GM18498 (cell line): ENCODE measurements at regions not wholly inside any gene's neighbourhood (a gene's known extent, or its start where the extent isn't known, plus 50 kb on each side); places are given as distances from the start of the nearest gene placed in this dataset.
"Not testable (repeated sequence)": the region's sequence is repeated elsewhere in the genome, so short reads cannot be mapped to it uniquely, and the experiment has no call there.

Experiments
- ATAC-seq: cut with Tn5 transposase; IDR thresholded peaks from one replicate; pipeline ENCODE4 v1.9.1; 2021; ENCODE audit warnings: mild to moderate bottlenecking, moderate library complexity; ENCODE audit not compliant: unreplicated experiment

DNA sequence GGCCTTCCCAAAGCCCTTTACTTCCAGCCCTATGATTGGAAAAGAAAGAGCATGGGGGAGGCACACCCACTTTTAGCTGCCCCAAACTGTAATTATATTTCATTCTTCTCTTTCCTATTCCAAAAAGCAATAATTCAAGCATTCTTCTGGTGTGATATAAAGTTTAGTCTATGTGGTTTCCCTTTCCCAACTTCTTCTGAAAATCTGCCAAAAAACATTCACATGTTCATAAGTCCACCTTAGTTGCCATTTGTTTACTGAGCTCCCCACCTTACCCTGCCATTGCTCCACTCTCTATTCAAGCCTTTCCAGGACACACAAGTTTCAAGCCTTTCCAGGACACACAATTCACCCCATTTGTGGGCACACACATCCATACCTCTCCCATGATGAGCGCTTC is 111.6 kb upstream of the BMAL1 start:
- ATAC-seq, result no peak

DNA sequence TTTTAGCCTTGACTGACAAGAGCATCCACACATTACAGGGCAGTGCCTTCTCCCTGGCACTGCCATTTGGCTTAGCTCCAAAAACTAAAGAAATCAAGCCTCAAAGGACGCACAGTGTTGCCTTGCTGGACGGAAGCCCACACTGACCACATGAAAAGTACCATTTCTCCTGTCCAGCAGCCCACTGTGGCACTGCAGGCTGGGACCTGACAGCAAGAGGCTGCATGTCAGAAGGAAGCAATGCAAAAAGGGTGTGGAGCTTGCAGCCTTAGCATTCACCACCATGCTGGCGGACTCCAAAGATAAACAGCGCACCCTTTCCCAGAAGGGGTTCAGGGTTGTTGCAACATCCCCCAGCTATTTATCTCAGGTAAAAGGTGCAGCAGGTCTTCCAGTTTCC is 109.3 kb upstream of the BMAL1 start:
- no peak for ATAC-seq

DNA sequence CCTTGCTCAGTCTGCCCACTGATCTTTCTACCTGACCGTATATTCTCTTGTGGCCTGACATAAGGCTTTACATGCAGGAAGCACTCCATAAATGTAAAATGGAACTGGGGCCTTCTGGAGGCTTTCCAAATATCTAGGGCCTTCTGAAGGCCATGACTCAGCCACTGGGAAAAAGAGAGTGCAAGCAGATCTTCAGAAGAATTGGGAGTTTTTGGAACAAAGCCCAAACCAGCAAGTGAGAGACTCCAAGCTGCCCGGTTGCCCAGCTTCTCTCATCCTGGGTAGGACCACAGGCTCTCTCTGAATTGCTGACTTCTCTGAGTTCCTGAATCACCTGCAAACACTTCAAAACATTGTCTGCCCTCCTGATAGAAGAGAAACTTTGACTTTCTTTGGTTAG is 107.9 kb upstream of the BMAL1 start:
- no peak for ATAC-seq

DNA sequence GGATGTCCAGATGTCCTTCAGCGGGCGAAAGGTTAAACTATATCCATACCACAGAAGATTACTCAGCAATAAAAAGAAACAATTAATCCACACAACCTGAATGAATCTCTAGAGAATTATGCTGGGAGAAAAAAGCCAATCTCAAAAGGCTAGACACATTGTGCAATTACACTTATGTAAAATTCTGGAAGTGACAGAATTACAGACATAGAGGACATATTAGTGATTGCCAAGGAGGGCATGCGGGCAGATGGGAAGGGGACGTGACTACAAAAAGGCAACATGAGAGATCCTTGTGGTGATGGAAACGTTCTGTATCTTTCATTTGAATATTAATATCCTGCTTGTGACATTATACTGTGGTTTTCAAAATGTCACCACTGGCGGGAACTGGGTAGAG is 103.5 kb upstream of the BMAL1 start:
- no peak for ATAC-seq

DNA sequence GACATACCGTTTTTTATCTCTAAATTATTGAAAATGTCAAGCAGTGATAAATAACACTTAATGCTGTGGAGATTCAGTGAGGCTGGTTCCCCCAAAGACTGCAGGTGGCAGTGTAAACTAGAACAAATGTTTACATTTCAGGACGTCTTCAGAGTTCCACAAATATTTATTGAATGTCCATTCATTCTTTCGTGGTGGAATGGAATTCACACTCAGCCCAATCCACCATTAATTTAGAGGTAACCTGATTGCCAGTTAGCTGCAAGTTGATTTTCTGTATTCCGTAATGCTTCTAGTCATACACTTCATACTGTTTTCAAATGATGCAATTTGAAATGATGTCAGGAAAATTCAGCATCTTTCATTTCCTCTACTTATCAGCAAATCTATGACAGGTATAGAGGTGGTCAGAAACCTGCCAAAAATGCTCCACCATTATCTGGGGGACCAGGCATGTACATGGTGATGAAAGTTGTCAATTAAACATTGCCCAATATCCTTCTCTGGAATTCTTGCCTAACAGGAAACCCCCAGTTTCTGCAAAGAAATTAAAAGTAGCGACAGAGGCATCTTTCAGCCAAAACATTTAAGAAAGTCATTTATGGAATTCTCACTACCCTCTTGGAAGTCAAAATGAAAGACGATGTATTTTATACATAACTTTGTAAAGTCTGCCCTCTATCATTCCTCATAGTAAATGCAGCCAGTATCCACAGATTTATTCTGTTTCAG is 94.3 kb upstream of the BMAL1 start:
- no peak for ATAC-seq

DNA sequence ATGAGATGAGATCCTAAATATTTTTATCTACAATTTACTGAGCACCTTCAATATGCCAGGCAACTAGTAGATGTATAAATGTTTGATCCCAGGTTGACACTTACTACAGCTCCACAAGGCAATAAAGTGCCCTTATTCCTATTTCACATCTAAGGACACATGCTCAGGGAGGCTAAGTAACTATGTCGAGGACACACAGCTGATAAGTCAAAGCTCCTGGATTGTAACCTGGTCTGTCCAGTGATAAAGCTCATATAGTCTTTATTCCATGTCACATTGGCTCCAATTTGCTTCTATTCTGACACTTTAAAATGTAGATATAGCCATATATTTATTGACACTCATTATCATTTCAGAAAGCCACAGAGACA is 93.8 kb upstream of the BMAL1 start:
- no peak for ATAC-seq

DNA sequence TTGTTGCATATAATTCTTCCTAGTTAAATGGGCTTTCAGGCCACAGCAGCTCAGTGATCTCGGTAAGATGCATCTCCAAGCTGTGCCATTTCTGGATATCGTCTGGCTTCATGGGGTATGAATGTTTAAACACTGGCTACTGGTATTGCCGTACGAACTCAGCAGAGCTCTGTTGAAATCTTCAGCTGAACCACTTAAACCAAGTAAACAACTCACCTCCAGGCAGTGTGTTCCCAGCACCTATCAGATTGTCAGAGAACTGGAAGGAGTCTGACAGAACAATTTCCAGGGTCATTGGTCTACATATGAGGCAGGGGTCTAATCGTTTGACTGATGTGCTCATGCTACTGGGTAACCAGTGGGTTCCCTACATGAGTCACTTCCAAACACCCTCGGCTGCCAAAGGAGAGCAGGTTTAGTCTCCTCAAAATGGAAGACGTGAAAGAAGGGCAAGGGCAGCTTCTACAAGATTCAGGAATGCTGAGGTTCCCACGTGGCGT is 93.2 kb upstream of the BMAL1 start:
- no peak for ATAC-seq

DNA sequence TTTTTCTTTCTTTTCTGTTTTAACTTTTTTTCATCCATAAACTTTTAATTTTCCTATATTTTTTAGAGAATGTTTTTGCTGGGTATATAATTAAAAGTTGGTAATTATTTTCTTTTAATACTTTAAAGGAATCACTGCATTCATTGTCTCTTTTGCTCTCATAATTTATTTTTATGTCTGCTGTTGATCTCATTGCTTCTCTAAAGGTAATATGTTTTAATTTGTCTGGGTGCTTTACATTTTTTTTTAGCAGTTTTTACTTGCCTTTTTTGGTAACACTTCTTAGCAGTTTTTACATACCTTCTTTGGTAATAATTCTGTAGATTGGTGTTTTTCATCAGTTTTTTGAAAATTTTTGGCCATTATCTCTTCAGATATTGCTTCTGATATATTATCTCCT is 89.4 kb upstream of the BMAL1 start:
- no peak for ATAC-seq

DNA sequence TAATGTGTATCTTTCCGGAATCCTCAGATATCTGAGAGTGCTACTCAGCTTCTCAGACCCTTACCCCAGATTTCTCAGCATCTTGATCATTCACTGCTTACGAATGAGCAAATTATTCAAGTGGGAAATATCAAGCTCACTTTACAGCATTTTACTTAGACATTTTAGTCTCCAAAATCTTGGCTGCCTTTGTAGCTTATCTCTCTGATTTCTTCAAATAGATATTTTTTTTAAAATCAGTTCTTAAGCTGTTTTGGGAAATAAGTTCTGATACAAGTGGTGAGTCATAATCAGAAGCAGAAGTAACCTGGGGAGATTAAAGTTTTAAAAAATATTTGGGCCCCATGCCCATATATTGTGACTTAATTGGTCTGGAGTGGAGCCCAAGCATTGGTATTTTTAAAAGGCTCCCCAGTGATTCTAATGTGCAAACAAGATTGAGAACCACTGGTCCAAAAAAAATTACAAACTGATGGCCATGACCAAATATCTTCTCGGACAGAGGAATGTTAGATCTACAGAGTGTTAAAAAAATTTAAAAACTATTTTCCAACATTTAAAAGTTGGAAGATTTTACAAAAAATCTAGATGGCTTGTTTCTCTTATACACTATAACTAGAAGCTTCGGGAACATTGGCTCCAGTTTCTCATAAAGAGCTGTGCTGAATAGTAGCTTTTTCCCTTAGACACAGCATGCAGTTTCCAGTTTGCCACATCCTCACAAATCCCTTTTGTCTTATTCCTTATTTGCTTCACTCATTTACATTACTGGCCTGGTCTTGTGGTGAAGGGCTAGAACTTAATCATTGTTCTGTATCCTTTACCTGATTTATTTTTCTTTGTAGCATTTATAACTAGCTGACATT is 87.8 kb upstream of the BMAL1 start:
- no peak for ATAC-seq

DNA sequence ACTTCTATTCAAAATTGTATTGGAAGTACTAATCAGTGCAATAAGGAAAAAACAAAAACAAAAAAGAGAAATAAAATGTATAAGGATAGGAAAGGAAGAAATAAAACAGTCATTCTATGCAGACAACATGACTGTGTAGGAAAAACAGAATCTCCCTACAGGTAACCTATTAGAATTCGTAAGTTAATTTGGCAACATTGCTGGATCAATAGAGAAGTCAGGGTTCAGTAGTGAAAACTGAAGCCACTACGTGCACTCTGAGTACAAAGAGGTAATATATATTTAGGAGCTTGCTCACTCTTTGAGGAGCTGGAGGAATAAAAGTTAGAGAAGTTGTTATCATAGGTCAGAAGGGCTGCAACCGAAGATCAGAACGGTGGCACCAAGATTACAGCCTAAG is 84.0 kb upstream of the BMAL1 start:
- ATAC-seq, result no peak

DNA sequence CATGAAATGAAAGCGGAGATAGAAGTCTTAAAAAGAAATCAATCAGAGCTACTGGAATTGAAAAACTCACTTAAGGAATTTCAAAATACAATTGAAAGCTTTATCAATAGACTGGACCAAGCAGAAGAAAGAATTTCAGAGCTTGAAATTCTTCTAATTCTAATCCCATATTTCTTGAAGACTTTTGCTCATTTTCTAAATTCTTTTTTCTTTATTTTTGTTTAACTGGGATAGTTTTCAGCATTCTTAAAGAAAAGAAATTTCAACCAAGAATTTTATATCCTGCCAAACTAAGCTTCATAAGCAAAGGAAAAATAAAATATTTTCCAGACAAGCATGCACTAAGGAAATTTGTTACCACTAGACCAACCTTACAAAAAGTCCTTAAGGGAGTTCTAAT is 80.2 kb upstream of the BMAL1 start:
- ATAC-seq, result not testable (repeated sequence)

DNA sequence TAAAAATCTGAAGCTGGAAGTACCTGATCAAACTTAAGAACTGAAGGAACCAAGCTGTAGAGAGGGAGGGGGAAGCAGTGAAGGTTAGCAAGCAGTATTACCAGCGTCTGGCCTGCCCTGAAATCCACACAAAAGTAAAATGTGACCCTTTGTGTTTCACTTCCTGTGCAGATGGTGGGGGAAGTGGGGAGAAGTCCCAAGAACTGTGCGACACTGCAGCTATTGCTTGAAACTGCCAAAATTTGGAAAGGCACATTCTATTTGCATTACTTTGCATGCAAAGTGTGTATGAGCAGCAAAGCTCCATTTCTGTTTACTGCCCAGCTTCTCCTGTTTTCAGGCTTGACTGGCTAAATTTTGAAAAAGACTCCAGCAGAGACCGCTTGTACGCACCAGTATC is 72.1 kb upstream of the BMAL1 start:
- ATAC-seq, result peak; percentile 68

DNA sequence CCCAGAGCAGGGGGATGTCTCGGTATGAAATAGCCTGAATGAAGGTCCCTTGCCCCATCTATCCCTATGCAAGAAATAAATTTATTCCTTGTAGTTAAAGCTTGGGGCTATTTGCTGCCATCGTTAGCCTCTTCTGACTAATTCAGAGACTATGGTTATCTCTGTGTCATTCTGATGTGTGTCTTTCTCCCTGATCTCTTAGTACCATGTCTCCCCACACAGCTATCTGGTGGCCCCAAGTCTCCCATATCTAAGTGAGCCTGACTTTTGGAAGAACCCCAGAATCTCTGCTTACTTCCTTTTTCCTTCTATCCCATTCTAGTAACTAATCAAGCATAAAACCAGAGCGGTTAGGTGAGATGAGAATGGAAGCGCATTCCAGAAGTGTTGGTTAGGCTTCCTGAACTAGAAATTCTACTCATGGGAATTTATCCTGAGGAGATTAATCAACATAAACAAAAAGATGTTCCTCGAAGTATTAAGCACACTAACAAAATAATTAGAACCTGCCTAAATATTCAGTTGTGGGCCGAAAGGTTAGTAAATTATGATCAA is 71.4 kb upstream of the BMAL1 start:
- ATAC-seq, result no peak

DNA sequence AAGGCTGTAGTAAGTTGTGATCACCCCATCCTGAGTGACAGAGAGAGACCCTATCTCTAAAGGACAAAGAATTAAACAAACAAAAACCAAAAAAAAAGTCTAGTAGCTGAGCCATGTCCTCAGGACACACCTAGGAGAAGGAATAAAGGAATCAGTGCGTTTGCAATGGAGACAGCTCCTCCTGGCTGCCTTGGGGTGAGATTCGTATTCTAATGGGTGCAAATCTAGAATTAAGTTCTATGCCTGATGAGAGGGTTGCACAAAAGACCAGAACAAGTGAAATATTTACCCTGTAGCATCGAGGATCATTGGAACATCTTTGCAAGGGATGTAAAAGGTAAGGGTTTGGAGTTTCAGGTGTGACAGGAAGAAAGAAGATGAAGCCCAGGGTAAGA is 70.3 kb upstream of the BMAL1 start:
- no peak for ATAC-seq

DNA sequence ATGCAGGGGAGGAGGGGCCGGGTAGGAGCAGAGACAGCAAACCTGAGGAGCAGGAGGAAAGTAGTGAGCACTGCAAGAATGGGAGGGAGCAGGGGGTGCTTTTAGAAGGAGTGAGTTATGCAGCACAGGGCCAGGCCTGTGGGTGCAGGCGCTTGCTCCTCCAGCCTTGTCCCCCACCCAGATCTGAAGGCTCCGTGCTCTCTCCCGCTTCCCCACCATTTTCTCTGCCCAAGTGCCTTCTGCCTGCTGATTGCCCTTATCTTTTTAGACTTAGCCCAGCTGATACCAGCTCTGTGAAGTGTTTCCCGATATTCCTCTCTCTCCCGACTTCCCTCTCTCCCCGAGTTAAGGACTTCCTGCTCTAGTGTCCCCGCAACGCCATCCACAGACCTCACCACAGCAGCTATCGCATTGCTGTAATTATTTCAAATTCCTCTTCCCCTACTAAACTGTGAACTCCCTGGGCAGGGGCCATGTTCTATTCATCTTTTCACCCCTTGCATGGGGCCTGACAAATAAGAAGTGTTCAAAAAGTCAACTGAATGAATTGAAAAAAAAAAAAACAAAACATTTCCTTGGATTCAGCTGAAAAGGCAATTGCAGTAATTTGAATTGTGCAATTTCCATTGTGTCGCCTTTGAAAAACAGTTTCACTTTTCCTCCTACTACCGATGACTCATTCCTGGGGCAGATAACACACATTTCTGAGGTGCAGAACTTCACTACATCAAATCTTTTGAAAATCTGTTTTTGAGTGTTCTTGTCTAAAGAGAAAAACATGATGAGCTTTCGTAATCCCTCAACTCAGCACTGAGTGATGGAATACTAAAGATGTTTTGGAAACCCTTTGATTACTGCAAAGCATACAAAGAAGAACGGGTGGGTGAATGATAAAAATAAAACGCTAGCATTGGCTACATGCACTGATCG is 69.7 kb upstream of the BMAL1 start:
- no peak for ATAC-seq

DNA sequence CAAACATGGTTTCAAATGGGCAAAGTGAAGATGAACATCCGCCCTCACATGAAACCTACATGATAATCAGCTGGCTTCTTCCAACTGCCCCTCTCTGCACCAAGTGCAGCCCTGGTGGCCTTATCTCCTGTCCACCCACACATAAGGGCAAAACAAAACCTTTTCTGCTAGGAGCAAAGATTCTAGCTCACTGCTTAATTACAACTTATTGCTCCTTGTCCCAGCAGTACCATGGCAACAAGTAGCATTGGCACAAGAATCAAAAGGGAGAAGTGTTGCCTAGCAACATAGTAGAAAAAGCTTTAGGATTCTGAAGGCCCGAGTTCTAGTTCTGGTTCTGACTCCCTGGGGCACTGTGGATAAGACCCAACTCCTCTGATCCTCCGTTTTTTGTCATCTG is 68.7 kb upstream of the BMAL1 start:
- ATAC-seq, result no peak

DNA sequence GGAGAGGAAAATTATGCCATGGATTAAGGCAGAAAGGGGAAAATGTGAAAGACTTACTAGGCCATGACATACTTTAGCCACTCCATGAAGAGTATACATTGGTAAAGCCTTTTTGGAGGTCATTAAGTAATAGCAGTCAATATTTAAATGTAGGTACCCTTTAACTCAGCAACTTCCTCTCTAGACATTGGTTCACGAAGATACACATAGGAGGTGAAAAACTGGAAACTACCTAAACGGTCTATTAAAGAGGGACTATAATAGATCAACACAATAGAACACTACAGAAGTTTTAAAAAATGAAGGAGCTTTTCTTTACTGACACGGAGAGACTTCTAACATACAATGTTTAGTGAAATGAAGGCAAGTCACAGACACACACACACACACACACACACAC is 68.2 kb upstream of the BMAL1 start:
- ATAC-seq, result no peak

DNA sequence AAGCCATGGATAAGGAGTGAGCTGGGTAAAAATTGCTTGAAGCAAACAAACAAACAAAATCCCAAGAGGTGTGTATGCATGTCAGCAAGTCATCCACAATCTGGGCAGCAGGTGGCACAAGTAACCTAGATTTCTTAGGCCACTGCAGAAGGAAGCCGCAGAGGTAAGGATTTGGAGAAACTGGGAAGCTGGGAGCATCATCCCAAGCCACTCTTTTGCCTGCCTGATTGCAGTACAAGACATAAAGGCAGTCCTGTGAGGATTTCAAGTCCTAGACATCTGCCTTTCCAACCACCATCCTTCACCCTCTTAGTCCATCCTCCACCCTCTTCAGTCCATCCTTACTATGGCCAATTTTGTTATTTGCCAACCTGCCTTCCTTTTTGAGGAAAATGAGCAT is 67.2 kb upstream of the BMAL1 start:
- ATAC-seq, result no peak

DNA sequence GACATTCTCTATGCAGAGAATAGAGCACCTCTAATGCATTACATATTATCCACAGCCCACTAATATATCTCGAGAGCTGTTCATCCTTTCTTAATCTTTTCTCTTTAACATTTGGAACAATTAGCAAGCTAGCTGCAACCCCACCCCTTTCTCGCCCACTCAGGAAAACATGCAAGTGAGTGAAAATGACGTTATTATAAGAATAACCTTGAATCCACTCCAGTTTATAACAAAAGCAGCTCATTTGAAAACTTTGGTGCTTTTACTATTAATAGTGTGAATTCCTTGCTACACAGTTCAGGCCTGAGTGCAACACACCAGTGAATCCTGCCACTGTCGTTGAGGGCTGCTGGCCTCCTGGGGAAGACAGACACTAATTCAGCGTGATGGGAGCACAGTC is 63.3 kb upstream of the BMAL1 start:
- no peak for ATAC-seq

DNA sequence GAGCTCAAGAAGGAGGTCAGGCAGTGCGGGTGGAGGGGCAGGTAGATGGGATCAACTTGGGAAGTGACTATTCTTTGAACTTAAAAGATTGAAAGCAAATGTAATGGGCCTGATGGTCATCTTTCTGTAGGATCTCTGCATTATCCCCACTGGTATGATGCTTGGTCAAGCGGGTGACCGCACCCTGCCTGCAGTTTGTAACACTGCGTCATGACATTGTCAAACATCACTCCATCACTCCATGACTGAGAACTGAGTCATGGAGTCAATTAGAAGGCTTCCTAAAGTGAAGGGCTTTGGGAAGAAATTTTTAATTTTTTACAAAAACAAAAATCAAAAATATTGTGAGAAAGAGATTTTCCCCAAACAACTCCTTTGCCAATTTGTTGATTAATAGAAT is 62.4 kb upstream of the BMAL1 start:
- no peak for ATAC-seq
